Upper lobe of right lung (tissue), 1 donor: ENCODE measurements at regions not wholly inside any gene's neighbourhood (a gene's known extent, or its start where the extent isn't known, plus 50 kb on each side); places are given as distances from the start of the nearest gene placed in this dataset.

Experiments
- ATAC-seq: fragments of 200-7000 bp; cut with Tn5 transposase; one replicate; pipeline ENCODE4 v1.9.1; 2020; ENCODE audit warnings: mild to moderate bottlenecking, moderate library complexity
- DNase-seq: peaks from one replicate; pipeline ENCODE4 v3.0.0-alpha.2; 2020
- H3K27ac ChIP-seq: fragments of 200-600 bp; one replicate; pipeline ENCODE4 v1.8.0; 2022
- H3K27me3 ChIP-seq: fragments of 200-600 bp; one replicate; pipeline ENCODE4 v1.8.0; 2022; ENCODE audit warnings: mild to moderate bottlenecking
- H3K36me3 ChIP-seq: fragments of 200-600 bp; one replicate; pipeline ENCODE4 v1.8.0; 2022
- H3K4me1 ChIP-seq: fragments of 200-600 bp; one replicate; pipeline ENCODE4 v1.8.0; 2022
- H3K4me3 ChIP-seq: fragments of 200-600 bp; one replicate; pipeline ENCODE4 v1.8.0; 2022; ENCODE audit warnings: mild to moderate bottlenecking
- H3K9me3 ChIP-seq: fragments of 200-600 bp; one replicate; pipeline ENCODE4 v1.8.0; 2022
- CTCF ChIP-seq: fragments of 200-600 bp; IDR thresholded peaks from one replicate; pipeline ENCODE4 v1.8.0; 2022; ENCODE audit warnings: antibody characterized with exemption
- intact Hi-C: fragments of 100-400 bp; cut with DNase I; formaldehyde crosslinking; loops from one replicate; pipeline ENCODE4 v1.11.0; 2022
- donor health status: DM: no; HTN: yes; CAD: no; lungs with severe emphysema.

DNA sequence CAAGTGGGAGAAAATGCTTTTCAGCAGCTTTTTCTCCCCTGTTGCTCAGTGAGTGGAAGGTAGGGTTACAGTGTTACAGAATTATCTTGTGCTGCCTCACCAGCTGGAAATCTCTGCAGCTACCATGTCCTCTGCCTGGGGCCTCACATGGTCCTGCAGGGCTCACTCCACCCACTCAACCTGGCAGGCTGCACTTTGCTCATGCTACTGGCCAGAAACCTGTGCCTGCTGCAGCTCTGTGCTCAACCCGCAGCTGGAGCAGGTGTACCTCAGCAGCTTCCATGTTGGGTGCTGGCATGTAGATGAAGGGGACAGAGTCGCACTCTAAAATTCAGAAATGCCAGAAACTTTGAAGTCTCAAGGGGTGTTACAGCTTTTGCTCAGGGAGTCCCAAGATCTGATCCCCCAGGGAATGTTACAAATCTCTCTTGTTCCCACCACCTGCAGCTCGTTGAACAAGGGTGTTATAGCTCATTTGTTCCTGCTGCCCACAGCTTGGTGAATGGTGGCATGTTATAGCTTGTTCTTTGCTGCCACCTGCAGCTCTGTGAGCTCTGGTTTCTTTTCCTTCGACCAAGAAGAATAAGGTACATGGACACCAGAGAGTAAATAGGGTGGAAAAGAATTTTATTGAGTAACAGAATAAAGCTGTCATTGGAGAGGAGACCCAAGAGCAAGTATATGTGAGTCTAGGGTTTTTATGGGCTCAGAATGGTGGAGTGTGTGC lies 845.8 kb downstream of the TECRL start:
- Histone ChIP-seq H3K27ac (no peak overlapping the region), H3K27me3 (no peaks in the 10 kb centered on the region), H3K36me3 (no peaks in the 10 kb centered on the region), H3K9me3 (no peaks in the 10 kb centered on the region), H3K4me3 (no peak overlapping the region), H3K4me1 (no peaks in the 10 kb centered on the region)
- ATAC-seq: no peak
- intact Hi-C loops: no loop called here
- DNase-seq: no peak
- no peak for TF ChIP-seq CTCF

GRCh38 chr4:63558709-63559108 lies 850.5 kb downstream of the TECRL start:
- Histone ChIP-seq H3K27me3 (no peaks in the 10 kb centered on the region), H3K4me3 (no peak overlapping the region), H3K4me1 (no peaks in the 10 kb centered on the region), H3K36me3 (no peaks in the 10 kb centered on the region), H3K27ac (no peak overlapping the region), H3K9me3 (no peaks in the 10 kb centered on the region)
- no peak for TF ChIP-seq CTCF
- DNase-seq (no peak), ATAC-seq (no peak)
- intact Hi-C loops: no loop called here

GRCh38 chr4:63556332-63556731 lies 852.9 kb downstream of the TECRL start:
- Histone ChIP-seq H3K4me3 (no peak overlapping the region), H3K27me3 (no peaks in the 10 kb centered on the region), H3K9me3 (no peaks in the 10 kb centered on the region), H3K36me3 (no peaks in the 10 kb centered on the region), H3K27ac (no peak overlapping the region), H3K4me1 (no peaks in the 10 kb centered on the region)
- intact Hi-C loops: no loop called here
- TF ChIP-seq CTCF: no peak
- DNase-seq (no peak), ATAC-seq (no peak)

- Histone ChIP-seq H3K9me3 (no peaks in the 10 kb centered on the region), H3K4me3 (no peak overlapping the region), H3K4me1 (no peaks in the 10 kb centered on the region), H3K36me3 (no peaks in the 10 kb centered on the region), H3K27ac (no peak overlapping the region), H3K27me3 (no peaks in the 10 kb centered on the region)
- DNase-seq (no peak), ATAC-seq (no peak)
- intact Hi-C loops: no loop called here
- TF ChIP-seq CTCF: no peak
Observed at GRCh38 chr4:63553123-63553522, 856.1 kb downstream of the TECRL start.

- H3K27me3 ChIP-seq: no peaks in the 10 kb centered on the region
- no peaks in the 10 kb centered on the region for H3K9me3 ChIP-seq
- ATAC-seq: no peak
- H3K27ac ChIP-seq: no peak overlapping the region
- no peak for DNase-seq
- no peaks in the 10 kb centered on the region for H3K36me3 ChIP-seq
- no peaks in the 10 kb centered on the region for H3K4me1 ChIP-seq
- H3K4me3 ChIP-seq: no peak overlapping the region
- TF ChIP-seq CTCF: no peak
- intact Hi-C loops: no loop called here
Observed at GRCh38 chr4:63541828-63542227, 867.4 kb downstream of the TECRL start.
